COR-L47 (cell line): ENCODE measurements at regions not wholly inside any gene's neighbourhood (a gene's known extent, or its start where the extent isn't known, plus 50 kb on each side); places are given as distances from the start of the nearest gene placed in this dataset.
"Not testable (repeated sequence)": the region's sequence is repeated elsewhere in the genome, so short reads cannot be mapped to it uniquely, and the experiment has no call there.

Experiments used
- DNase-seq: peaks from one replicate; lab custom pipeline; 2025; lab: John Stamatoyannopoulos, UW

DNA sequence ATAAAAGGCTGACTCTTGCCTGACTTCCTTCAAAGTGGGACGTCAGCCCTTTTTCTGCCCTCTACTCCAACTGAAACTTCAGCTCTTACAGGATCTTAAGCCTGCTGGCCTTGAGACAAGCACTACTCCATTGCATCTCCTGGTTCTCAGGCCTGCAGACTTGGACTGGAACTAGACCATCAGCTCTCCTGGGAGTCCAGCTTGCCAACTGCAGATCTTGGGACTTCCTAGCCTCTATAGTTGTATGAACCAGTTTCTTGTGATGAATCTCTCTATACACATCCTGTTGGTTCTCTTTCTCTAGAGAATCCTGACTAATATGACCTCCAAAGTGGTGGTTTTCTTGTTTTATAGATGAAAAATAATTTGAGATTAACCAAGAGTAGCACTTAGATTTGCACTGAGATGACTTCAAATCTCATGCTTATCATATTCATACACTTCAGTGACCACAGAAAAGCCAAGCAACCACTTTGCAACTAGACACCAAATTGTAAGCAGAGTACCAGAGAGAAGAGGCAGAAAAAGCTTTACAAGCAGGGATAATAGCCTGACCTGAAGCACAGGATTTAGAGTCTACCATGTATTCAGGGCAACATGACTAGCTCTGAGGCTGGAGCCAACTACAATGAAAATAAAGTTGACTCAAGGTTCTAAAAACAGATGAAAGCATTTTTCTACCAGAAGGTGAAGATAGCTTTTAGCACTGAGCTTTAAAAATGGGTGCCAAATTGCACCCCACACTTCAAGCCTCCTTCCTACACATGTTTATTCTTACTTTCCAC lies 661.3 kb upstream of the USP24 start:
- no peak for DNase-seq

DNA sequence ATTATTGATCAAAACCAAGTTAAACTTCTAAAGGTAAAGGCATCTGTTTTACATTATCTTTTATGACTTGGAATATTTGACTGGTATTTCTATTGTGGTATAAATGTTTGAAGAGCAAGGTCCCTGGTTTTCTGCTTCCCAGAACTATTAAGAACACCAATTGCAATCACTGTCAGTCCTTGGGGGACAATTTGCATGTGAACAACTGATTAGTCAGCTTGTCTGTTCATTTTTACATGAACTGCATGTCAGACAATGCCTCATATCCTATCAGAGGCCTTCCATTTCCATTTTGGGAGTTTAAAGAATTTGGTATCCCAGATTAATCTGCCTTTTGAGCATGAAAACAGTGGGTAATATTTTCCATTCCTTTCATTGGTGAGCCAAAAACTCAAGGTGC lies 654.9 kb upstream of the USP24 start:
- no peak for DNase-seq

DNA sequence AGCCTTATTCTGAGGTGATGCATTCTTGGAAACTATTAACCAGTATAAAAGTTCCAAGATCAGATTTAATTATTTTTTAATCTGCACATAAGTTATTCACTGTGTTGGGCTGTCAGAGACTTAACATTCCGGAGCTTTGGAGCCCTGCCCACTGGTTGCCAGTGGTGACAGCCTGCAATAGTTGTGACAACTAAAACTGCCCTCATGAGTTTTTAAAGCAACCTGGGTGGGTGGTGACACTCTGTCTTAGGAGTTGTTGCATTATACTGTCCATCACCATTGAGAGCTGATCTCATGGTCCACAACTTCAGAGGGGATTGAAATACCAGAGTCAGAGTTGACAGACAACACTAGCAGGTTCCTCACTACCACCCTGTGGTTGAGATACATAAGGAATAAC lies 653.9 kb upstream of the USP24 start:
- no peak for DNase-seq

DNA sequence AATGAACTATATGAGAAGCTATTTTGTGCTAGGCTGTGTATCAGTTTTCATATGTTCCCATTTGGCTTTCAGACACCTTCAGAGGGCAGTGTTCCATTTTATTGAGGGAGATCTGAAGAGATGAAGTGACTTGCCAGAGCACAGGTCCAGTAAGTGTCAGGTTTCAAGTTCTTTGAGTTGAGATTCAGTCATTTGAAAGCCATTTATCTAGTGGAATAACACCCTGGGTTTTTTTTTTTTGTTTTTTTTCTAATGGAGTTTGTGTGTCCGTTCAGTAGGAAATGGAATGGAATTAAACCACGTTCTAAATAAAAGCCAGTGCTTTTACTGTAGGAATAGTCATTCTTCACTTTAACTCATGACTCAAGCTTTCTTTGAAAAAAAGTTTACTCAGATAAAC lies 652.9 kb upstream of the USP24 start:
- no peak for DNase-seq

DNA sequence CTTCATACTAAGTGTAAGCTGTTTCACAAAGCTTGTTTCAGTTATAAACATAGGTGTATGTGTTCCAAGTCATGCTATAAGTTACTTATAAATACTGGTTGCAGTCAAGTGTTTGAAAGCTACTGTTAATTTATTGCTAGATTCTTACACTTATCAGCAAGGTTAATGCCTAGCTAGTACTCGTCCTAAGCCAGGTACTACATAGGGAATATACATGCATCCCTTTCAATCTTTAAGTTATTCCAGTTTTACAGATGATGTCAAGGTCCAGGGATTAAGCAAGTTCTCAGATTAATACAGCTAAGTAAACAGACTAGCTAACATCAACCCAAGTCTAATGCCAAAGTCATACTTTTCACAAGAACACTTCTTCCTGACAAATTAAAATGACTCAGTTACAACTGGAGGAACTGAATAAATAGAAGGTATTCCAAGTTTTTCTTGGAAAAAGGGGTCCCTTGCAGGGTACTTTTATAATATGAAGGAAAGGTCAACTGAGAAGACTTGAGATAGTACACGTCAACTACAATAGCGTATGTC lies 652.2 kb upstream of the USP24 start:
- no peak for DNase-seq

DNA sequence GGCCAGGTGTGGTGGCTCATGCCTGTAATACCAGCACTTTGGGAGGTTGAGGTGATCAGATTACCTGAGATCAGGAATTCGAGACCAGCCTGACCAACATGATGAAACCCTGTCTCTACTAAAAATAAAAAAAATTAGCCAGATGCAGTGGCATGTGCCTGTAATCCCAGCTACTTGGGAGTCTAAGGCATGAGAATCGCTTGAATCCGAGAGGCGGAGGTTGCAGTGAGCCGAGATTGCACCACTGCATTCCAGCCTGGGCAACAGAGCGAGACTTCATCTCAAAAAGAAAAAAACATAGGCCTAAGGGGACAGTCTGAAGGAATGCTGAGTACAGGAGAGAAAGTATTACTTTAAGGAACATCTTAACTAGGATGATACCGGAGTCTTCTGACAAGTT lies 650.6 kb upstream of the USP24 start:
- DNase-seq, result not testable (repeated sequence)

DNA sequence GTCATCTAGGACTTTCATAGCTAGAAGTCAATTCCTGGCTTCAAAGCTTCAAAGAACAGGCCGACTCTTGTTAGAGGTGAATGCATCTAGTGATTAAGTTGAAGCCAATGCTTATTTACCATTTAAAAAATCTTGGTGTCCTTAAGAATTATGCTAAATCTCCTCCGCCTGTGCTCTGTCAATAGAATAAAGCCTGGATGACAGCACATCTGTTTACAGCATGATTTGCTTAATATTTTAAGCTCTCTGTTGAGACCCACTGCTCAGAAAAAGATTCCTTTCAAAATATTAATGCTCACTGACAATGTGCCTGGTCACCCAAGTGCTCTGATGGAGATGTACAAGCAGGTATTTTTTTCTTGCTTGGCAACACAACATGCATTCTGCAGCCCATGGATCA lies 649.1 kb upstream of the USP24 start:
- no peak for DNase-seq

DNA sequence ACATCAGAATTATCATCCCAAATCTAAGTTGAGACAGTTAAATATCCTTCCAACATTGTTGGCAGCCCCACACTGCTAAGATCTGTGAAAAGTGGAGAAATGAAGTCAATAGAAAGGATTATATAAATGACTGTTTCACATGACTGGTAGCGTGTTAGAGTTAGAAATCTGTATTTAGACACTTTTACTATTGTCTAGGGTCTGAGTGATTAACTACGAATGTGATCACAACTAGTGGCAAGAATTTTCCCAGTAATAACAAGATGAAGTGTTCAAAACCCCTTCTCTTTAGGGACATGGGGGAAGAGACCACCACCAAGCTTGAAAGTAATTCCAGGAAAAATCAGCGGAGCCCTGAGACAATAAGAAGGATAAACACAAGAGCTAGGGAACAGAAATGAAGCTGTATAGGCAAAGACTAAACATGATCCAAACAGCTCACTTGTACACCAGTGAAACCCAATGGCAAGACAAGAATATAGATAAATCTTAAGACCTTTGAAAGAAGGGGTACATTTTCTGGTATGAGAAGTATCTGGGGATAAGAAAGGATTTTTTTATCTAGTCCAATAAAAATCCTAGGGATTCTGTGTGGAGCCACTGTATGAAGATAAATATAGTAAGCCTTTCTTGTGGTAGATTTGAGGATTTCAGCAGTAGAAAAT lies 646.6 kb upstream of the USP24 start:
- no peak for DNase-seq

DNA sequence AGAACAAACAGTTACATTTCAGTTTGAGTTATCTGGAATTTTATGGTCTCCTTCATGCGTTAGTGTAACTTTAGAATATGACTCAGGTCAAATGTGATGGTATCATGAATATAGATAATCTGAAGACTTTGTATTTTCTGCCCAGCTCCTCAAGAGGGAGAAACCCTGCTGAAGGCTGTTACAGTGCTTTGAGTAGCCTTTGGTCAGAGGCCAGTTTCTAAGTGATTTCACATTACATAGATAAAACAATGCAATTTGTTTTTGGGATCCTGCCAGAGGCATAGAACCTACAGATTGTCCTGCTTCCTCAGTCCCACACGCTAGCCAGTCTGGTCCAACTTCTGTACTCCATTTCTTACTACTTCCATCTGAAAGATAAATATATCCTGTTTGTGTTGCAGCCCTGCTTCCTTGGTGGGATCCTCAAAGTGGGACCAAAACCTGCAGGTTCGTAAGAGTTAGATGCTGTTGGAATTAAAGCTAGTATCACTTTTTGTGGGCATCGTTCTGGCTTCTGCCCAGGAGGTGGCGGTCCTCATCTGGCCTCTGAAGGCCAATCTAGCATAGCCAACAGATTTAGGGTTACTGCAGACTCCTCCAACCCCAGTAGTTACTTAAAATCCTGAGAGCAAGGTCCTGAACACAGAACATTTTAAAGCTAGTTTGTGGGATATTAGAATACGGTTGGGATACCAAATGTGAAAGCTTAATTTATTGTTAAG lies 645.8 kb upstream of the USP24 start:
- no peak for DNase-seq

DNA sequence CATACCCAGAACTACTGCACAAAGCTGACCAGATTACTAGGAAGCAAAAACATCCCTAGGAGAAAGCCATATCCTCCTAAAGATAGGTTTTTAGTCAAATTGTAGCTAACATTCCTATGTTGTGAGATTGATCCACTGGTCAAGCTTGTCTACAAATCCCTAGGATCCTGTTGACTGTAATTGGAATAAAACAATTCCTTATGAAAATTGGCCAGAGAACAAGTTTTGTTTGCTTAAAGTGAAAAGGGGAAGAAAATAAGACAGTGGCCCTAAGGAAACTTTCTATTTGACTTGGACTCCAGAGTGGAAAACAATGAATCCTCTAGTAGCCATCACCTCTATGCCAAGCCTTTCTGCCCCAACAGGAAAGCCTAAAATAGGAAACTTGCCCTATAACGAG lies 645.2 kb upstream of the USP24 start:
- DNase-seq, result no peak

DNA sequence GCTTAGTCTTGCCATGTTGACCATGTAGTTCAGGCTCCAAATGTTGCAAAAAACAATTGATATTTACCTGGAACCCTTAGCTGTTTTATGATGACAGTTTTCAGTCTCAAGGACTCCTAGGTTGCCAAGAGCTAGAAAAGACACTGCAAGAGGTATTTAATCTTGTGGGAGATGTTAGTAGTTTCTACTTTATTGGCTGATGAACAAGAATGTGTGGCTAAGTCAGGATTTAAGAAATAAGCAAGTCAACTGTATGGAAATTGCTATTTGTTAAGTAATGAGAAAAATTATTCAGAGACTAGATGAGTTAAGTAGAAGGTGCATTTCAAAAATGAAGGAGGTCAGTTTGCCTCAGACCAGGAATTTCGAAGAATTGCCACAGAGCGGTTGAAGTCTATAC lies 639.7 kb upstream of the USP24 start:
- no peak for DNase-seq

DNA sequence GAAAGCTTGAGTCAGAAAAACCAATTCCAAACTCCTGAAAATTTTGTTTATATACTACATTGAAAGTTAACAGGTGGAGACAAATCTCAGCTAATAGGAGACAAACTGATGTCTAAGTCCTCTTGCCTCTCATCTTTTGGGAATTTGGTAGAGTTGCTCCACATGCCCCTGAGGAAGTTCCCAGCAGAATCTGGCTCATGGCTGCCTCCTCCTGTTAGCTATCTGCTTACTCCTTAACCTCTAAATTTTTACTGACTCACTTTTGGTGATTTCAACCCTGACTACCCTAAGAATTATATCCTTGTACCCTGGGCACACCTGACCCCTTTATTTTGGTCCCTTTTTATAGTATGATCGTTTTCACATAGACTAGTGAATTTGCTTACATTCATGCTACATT lies 633.7 kb upstream of the USP24 start:
- no peak for DNase-seq

DNA sequence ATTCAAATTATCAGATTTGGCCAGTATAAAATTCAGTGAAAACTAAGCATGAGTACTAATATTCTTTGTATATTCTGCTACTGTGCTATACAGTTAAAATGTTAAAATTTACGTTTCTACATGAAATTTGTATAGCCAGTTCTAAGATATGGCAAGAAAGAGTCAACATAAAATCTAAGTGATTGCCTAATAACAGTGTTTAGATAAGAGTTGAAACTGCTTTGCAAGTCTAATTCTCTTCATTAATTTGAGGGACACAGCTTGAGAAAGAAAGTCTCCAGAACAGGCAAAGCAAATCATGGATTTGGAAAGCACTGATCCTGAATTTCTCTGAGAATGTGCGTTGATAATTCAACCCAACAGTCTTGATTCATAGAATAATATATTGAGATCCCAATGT lies 630.9 kb upstream of the USP24 start:
- DNase-seq, result no peak

DNA sequence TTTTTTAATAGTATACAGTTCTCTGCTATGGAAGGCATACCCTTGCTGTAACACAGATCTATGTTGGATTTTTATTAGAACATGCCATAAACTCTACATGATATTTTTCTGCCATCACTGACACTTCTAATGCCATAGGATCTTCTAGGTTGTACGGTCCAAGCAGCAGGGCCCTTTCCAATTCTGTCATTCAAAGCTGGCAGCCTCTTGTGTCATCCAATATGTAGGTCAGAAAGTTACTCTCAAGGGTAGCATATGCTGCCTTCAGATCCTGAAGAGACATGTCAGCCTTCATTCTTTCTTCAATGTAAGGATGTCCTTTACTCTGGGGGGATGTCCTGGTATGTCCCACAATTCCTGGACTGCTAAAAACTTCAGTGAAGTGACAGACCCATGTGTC lies 629.2 kb upstream of the USP24 start:
- no peak for DNase-seq

DNA sequence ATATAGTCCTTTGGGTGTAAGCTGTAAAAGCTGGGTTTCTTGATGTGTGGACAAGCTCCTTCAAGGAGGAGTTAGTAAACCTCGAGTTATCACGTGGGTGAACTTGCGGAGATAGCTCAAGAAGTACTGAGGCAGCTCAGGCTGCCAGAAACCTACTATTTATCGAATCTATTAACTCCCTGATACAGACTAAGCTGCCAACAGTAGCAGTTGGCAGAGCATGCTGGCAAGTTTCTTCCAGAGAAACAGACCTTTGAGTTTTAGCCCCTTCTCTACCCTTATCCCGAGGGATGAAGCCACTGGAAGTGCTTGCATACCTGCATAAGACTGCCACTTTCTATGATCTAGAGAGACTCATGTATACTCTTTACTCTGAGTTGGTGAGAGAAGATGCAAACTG lies 624.5 kb upstream of the USP24 start:
- no peak for DNase-seq

DNA sequence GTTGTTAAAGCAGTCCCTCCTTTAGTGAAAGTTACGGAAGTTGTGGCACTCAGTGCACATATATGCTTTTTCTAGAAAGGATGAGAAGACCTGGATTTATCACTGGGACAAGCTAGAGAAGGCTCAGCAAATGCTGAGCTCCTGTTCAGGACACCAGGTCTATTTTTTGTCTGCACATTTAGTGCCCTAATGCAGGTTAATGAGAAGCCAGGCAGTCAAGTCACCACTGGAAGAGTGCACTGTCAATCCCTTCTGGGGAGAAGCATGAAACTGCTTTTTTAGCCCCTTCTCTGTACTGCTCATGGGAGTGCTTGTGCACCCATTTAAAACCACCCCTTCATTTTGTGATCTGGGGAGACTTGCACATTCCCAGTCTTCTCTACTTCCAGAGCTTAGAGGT lies 624.1 kb upstream of the USP24 start:
- no peak for DNase-seq

DNA sequence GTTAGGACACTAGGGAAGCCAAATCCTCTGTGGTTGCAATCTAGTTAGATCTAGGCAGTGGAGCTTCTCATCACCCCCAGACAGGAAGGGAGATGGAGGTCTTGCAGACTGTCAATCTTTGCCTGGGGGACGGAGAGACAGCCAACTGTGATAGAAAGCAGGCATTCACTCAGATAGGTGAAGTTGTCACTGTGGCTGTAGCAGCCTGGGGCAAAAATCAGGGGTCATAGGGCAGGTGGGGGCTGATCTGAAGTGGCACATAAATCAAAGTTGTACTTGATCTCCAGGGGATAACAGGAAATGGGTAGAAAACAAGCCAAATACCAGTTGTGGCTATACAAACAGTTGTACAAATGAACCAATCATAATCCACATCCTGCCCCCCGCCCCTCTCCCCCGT lies 620.9 kb upstream of the USP24 start:
- no peak for DNase-seq

DNA sequence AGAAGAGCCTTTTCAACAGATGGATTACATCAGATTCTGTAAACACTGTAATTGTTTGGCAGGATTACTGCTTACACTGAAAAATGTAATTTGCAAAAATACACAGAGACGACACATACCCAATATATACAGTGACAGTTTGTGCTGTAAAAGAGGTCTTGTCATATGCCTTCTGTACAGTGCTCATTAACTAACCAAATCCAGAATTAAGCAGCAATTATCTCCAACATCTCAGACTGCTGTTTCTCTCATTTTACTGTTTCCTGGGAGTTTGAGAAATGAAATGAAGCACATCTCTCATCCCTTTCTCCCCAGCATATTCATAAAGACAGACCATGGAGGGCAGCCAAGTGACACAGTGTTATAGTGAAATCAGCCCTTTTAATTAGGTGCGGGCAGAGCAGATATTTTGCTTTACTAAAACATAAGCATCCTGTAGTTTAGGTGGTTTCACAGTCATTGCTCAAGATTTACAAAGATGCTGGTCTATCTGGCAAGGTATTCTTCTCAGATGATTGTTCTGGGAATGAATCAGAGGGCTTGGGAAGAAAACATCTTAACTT lies 618.4 kb upstream of the USP24 start:
- DNase-seq, result peak; percentile 1

DNA sequence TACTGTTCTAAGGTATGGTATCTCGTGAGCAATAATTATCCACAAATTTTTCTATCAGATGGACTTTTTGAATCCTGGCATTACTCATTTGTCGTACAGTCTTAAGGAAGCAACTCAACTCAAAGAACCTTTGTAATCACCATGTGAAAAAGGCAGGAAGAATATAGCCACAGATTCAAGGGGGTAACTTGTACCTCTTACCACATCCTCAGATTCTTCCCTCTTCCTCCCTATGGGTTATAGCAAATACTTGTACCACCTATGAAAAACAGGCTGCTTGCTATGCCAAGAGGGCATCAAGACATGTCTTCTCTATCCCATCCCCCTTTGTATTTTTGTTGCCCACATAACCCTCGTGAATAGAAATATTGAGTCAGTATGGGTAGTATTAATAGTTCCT lies 616.6 kb upstream of the USP24 start:
- no peak for DNase-seq

DNA sequence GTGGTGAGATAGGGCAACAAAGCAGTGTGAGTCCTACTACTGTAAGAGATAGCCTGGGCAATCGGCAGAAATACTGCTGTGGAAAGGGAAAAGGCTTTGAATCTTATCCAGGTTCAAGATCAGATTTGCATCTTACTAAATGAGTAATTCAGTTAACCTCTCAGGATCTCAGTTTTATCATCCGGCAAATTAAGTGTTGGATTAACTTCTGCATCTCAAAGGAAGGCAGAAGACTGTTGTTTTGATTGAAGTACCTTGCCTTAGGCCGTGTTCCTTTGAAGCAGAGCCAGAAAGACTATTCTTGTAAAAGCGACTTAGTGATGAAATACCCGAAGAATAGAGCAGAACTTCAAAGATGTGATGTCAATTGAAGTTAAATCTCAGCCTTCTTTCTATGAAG lies 612.9 kb upstream of the USP24 start:
- DNase-seq, result no peak

DNA sequence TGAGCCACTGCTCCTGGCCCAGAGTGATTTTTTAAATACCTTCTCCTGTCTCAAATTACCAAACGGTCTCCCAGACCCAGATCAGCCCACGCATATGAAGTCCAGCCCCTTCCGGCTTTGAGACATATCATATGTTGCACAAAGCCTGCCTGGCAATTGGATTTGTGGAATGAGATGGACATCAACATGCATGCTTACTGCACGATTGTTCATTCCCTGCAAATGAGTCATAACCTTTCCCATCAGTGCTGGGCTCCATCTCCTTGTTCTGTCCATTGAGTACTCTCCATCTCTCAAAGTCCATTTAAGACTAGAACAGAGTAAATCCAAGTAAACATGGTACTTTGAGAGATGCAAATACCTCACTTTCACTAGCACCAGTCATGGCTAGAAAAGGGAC lies 612.2 kb upstream of the USP24 start:
- no peak for DNase-seq

DNA sequence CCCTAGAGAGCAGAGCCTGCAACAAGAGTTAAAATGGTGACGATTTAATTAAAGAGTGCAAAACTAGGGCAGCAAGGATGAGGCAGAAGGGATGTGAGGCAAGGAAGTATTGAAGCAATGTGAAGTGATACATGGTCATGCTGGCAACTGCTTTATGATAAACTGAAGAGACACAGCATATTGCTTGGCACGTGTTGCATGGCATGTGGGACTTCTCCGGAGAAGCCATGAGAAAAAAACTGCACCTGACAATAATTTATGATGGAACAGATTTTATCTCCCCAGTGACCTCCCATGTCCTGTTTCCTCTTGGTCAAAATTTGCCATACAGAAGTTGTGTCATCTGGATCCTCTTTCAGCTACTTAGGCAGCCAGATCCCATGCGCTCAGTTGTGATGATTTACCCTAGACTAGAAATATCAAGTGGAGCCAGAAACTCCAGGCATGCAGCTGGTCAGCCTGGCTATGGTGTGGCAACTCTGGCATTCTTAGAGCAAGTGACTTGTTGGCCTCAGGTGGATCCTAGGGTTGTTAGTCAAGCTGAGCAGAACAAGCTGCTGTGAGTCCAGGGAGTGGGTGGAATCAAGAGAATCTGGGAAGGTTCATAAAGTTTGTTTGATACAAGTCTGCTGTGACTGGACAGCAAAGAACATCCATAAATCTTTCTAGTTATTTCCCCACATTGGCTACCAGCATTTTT lies 611.4 kb upstream of the USP24 start:
- DNase-seq, result no peak
